ENCODE measurements at regions not wholly inside any gene's neighbourhood (a gene's known extent, or its start where the extent isn't known, plus 50 kb on each side); places are given as distances from the start of the nearest gene placed in this dataset.
"Not testable (repeated sequence)": the region's sequence is repeated elsewhere in the genome, so short reads cannot be mapped to it uniquely, and the experiment has no call there.

DNA sequence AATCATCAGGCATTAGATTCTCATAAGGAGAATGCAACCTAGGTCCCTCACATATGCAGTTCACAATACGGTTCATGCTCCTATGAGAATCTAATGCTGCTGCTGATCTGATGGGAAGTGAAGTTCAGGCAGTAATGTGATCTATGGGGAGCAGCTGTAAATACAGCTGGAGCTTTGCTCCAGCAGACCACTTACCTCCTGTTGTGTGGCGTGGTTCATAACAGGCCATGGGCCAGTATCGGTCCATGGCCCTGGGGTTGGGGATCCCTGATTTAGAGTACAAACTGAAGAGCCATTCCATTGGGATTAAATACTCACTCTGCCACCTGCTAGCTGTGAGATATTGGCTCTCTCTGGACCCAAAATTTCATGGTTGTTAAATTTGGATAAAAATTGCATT is 244.6 kb upstream of the POGK start:
- Histone ChIP-seq H3K36me3 (ENCODE audit: control insufficient read depth, insufficient read depth, low read length) (no peaks in the 10 kb centered on the region), H3K4me3 (ENCODE audit: insufficient read depth, low read depth, low read length, poor library complexity, severe bottlenecking) (no peak overlapping the region), H3K27me3 (replicated peaks; ENCODE audit: control insufficient read depth, insufficient read depth, low read length, poor library complexity, severe bottlenecking) (no peaks in the 10 kb centered on the region), H3K9me3 (ENCODE audit: control insufficient read depth, low read length) (no peaks in the 10 kb centered on the region), H3K27ac (ENCODE audit: insufficient read depth, low read length, poor library complexity, severe bottlenecking) (no peak overlapping the region), H3K4me1 (ENCODE audit: control insufficient read depth, insufficient read depth, low read length, poor library complexity, severe bottlenecking) (no peaks in the 10 kb centered on the region)
- no peak for DNase-seq

DNA sequence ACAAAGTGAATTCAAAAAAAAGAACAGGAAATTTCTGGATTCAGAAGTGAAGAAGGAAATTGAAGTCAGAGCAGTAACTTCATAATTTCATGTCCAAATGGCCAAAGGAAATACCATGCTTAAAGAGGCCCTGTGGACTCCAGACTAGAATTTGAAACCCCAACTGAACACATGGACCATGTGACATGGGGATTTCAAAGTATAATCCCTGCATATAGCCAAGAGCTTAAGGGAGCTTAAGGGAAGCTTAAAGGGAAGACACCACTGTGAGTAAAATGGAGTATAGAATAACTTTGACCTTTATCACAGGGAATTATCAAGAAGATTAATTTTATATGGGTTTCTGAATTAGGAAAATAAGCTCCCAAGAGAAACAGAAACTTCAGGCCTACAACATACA is 241.8 kb upstream of the POGK start:
- no peaks in the 10 kb centered on the region for H3K4me1 ChIP-seq (ENCODE audit: control insufficient read depth, insufficient read depth, low read length, poor library complexity, severe bottlenecking)
- no peaks in the 10 kb centered on the region for H3K36me3 ChIP-seq (ENCODE audit: control insufficient read depth, insufficient read depth, low read length)
- no peak overlapping the region for H3K27ac ChIP-seq (ENCODE audit: insufficient read depth, low read length, poor library complexity, severe bottlenecking)
- H3K27me3 ChIP-seq (replicated peaks; ENCODE audit: control insufficient read depth, insufficient read depth, low read length, poor library complexity, severe bottlenecking), result no peaks in the 10 kb centered on the region
- no peak for DNase-seq
- no peak overlapping the region for H3K4me3 ChIP-seq (ENCODE audit: insufficient read depth, low read depth, low read length, poor library complexity, severe bottlenecking)
- no peaks in the 10 kb centered on the region for H3K9me3 ChIP-seq (ENCODE audit: control insufficient read depth, low read length)

DNA sequence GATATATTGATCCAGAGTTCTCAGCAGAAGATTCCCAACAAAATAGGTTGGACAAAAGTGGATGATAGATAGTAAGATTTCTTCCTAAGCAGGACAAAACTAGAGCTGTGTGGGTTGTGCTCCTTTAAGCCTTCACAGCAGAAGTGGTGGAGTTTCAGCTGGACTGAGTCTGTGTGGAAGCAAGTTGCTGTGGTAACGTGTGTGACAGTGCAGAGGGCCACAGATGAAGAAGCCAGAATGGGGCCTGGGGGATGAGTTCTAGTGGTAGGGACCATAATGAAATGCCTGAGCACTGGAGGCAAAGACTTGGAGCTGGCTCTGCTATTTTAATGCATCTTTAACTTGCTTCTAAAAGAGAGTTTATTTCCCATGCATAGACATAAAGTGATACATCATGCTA is 238.7 kb upstream of the POGK start:
- no peaks in the 10 kb centered on the region for H3K4me1 ChIP-seq (ENCODE audit: control insufficient read depth, insufficient read depth, low read length, poor library complexity, severe bottlenecking)
- H3K4me3 ChIP-seq (ENCODE audit: insufficient read depth, low read depth, low read length, poor library complexity, severe bottlenecking), result no peak overlapping the region
- no peak for DNase-seq
- no peaks in the 10 kb centered on the region for H3K36me3 ChIP-seq (ENCODE audit: control insufficient read depth, insufficient read depth, low read length)
- no peaks in the 10 kb centered on the region for H3K27me3 ChIP-seq (replicated peaks; ENCODE audit: control insufficient read depth, insufficient read depth, low read length, poor library complexity, severe bottlenecking)
- H3K9me3 ChIP-seq (ENCODE audit: control insufficient read depth, low read length), result no peaks in the 10 kb centered on the region
- H3K27ac ChIP-seq (ENCODE audit: insufficient read depth, low read length, poor library complexity, severe bottlenecking), result no peak overlapping the region

DNA sequence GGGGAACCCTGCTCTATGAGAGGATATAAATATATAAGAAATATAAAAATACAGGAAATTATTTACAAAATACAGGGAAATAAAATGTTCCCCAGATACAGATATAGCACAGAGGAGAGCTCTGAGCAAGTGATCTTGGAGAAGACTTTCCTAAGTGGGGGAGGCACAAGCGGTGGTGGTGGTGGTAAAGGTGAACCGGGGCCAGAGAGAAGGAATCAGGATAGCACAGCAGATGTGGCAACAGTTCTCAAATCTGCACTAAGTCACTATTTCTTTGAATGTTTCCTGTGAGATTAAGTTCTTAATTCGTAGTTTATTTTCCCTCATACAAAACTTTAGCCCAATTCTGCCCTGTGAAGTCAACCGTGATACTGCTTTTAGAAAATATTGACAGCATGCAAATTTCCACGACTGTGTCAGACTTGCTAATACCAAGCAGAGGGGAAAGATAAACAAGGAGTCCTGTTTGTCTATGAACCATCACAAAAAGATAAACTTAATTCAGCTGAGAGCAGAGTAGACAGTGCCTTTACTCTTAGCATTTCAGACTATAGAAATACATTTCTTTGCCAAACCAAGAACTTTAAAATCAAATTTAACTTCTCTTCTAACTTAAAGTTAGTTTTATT is 237.5 kb upstream of the POGK start:
- Histone ChIP-seq H3K4me1 (ENCODE audit: control insufficient read depth, insufficient read depth, low read length, poor library complexity, severe bottlenecking) (no peaks in the 10 kb centered on the region), H3K27ac (ENCODE audit: insufficient read depth, low read length, poor library complexity, severe bottlenecking) (no peak overlapping the region), H3K27me3 (replicated peaks; ENCODE audit: control insufficient read depth, insufficient read depth, low read length, poor library complexity, severe bottlenecking) (no peaks in the 10 kb centered on the region), H3K9me3 (ENCODE audit: control insufficient read depth, low read length) (no peaks in the 10 kb centered on the region), H3K36me3 (ENCODE audit: control insufficient read depth, insufficient read depth, low read length) (no peaks in the 10 kb centered on the region), H3K4me3 (ENCODE audit: insufficient read depth, low read depth, low read length, poor library complexity, severe bottlenecking) (no peak overlapping the region)
- no peak for DNase-seq

DNA sequence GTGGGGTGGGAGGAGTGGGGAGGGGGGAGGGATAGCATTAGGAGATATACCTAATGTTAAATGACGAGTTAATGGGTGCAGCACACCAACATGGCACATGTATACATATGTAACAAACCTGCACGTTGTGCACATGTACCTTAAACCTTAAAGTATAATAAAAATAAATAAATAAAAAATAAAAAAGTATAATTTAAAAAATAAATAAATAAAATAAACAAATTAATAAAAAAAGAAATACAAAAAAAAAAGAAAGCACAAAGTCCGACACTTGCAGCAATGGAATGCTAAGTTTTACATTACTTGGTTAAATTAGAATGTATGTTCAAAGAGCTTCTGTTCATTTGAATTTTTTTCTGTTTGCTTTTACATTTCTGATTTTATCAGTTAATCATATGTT is 236.5 kb upstream of the POGK start:
- not testable (repeated sequence) for H3K27ac ChIP-seq (ENCODE audit: insufficient read depth, low read length, poor library complexity, severe bottlenecking); H3K4me3 ChIP-seq (ENCODE audit: insufficient read depth, low read depth, low read length, poor library complexity, severe bottlenecking); H3K9me3 ChIP-seq (ENCODE audit: control insufficient read depth, low read length); DNase-seq; H3K36me3 ChIP-seq (ENCODE audit: control insufficient read depth, insufficient read depth, low read length); H3K4me1 ChIP-seq (ENCODE audit: control insufficient read depth, insufficient read depth, low read length, poor library complexity, severe bottlenecking); H3K27me3 ChIP-seq (replicated peaks; ENCODE audit: control insufficient read depth, insufficient read depth, low read length, poor library complexity, severe bottlenecking)

DNA sequence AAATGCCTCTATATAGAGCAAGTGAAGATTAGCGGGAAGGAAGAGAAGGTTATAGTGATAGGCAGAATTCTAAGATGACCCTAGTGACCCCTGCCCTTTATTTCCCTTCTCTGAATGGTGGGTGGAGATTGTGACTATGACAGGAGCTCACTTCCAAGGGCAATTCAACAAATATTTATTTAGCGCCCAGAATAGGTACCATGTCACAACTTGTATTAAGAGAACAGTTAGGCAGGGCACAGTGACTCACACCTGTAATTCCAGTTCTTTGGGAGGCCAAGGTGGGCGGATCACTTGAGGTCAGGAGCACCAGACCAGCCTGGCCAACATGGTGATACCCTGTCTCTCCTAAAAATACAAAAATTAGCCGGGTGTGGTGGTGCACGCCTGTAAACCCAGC is 236.0 kb upstream of the POGK start:
- H3K9me3 ChIP-seq (ENCODE audit: control insufficient read depth, low read length), result no peaks in the 10 kb centered on the region
- H3K27me3 ChIP-seq (replicated peaks; ENCODE audit: control insufficient read depth, insufficient read depth, low read length, poor library complexity, severe bottlenecking), result no peaks in the 10 kb centered on the region
- H3K4me3 ChIP-seq (ENCODE audit: insufficient read depth, low read depth, low read length, poor library complexity, severe bottlenecking), result no peak overlapping the region
- no peak overlapping the region for H3K27ac ChIP-seq (ENCODE audit: insufficient read depth, low read length, poor library complexity, severe bottlenecking)
- DNase-seq, result no peak
- no peaks in the 10 kb centered on the region for H3K36me3 ChIP-seq (ENCODE audit: control insufficient read depth, insufficient read depth, low read length)
- H3K4me1 ChIP-seq (ENCODE audit: control insufficient read depth, insufficient read depth, low read length, poor library complexity, severe bottlenecking), result no peaks in the 10 kb centered on the region

DNA sequence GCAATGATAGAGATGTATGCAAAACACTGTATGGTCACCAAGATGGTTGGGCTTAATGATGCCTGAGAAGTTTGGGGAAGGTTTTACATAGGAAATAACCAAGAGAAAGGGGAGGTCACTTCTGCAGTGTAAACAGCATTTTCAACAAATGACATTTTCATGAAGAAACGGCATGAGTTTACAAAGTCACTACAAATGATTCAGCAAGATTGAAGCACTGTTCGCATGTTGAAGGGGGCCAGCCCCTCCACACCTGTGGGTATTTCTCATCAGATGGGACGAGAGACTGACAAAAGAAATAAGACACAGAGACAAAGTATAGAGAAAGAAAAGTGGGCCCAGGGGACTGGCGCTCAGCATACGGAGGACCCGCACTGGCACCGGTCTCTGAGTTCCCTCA is 234.1 kb upstream of the POGK start:
- no peak overlapping the region for H3K27ac ChIP-seq (ENCODE audit: insufficient read depth, low read length, poor library complexity, severe bottlenecking)
- H3K4me1 ChIP-seq (ENCODE audit: control insufficient read depth, insufficient read depth, low read length, poor library complexity, severe bottlenecking), result no peaks in the 10 kb centered on the region
- no peaks in the 10 kb centered on the region for H3K9me3 ChIP-seq (ENCODE audit: control insufficient read depth, low read length)
- H3K27me3 ChIP-seq (replicated peaks; ENCODE audit: control insufficient read depth, insufficient read depth, low read length, poor library complexity, severe bottlenecking), result no peaks in the 10 kb centered on the region
- no peaks in the 10 kb centered on the region for H3K36me3 ChIP-seq (ENCODE audit: control insufficient read depth, insufficient read depth, low read length)
- H3K4me3 ChIP-seq (ENCODE audit: insufficient read depth, low read depth, low read length, poor library complexity, severe bottlenecking), result no peak overlapping the region
- DNase-seq, result no peak

DNA sequence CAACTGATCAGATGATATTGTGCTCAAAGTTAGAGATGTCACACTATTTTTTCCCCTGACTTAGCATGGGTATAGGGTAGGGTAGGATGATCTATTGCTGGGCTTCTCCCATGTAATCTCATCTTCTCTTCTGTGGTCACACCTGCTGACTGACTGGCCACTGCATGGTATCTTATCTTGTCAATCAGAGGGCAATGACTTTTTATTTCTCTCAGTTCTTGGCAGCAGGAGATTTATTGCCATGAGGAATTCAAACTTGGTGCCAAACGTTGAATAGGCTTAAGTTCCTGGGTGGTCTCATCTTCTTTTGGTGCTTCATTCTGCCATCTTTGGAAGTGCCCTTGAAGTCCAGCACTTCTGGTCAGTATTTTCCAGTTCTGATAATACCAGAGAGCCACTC is 226.4 kb upstream of the POGK start:
- Histone ChIP-seq H3K27me3 (replicated peaks; ENCODE audit: control insufficient read depth, insufficient read depth, low read length, poor library complexity, severe bottlenecking) (no peaks in the 10 kb centered on the region), H3K9me3 (ENCODE audit: control insufficient read depth, low read length) (no peaks in the 10 kb centered on the region), H3K4me3 (ENCODE audit: insufficient read depth, low read depth, low read length, poor library complexity, severe bottlenecking) (no peak overlapping the region), H3K36me3 (ENCODE audit: control insufficient read depth, insufficient read depth, low read length) (no peaks in the 10 kb centered on the region), H3K27ac (ENCODE audit: insufficient read depth, low read length, poor library complexity, severe bottlenecking) (no peak overlapping the region), H3K4me1 (ENCODE audit: control insufficient read depth, insufficient read depth, low read length, poor library complexity, severe bottlenecking) (no peaks in the 10 kb centered on the region)
- DNase-seq, result no peak

DNA sequence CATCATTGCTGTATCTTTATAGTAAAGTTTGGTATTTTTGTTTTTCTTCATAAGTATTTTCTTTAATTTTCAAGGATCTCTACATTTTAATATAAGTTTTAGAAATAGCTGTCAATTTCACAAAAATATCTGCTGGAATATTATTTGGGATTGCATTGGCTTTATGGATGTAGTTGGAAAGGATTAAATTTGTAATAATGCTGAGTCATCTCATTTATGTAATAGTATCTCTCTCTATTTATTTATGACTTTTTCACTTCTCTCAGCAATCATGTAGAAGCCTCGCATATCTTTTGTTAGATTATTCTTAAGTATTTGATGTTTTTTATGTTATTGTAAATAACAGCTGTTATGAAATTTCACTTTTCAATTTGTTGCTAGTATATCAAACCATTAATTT is 223.1 kb upstream of the POGK start:
- no peaks in the 10 kb centered on the region for H3K27me3 ChIP-seq (replicated peaks; ENCODE audit: control insufficient read depth, insufficient read depth, low read length, poor library complexity, severe bottlenecking)
- H3K27ac ChIP-seq (ENCODE audit: insufficient read depth, low read length, poor library complexity, severe bottlenecking), result no peak overlapping the region
- no peak overlapping the region for H3K4me3 ChIP-seq (ENCODE audit: insufficient read depth, low read depth, low read length, poor library complexity, severe bottlenecking)
- no peaks in the 10 kb centered on the region for H3K4me1 ChIP-seq (ENCODE audit: control insufficient read depth, insufficient read depth, low read length, poor library complexity, severe bottlenecking)
- DNase-seq, result no peak
- H3K36me3 ChIP-seq (ENCODE audit: control insufficient read depth, insufficient read depth, low read length), result no peaks in the 10 kb centered on the region
- H3K9me3 ChIP-seq (ENCODE audit: control insufficient read depth, low read length), result no peaks in the 10 kb centered on the region

DNA sequence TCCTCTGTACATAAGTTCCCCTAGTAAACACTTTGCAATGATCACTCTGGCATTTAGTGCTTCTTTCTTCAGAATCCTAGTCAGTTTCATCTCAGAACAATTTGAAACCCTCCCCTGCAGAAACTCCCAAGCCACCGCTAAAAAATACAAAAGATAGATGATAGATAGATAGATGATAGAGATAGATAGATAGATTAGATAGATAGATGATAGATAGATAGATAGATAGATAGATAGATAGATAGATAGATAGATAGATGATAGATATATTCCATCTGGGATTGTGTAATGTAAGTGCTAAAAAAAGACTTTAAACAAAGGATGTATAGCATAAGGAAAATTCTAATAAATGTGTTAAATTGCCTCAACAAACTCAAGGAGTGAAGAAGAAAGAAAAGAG is 212.6 kb upstream of the POGK start:
- Histone ChIP-seq H3K27me3 (replicated peaks; ENCODE audit: control insufficient read depth, insufficient read depth, low read length, poor library complexity, severe bottlenecking) (no peaks in the 10 kb centered on the region), H3K9me3 (ENCODE audit: control insufficient read depth, low read length) (no peaks in the 10 kb centered on the region), H3K27ac (ENCODE audit: insufficient read depth, low read length, poor library complexity, severe bottlenecking) (no peak overlapping the region), H3K4me1 (ENCODE audit: control insufficient read depth, insufficient read depth, low read length, poor library complexity, severe bottlenecking) (no peaks in the 10 kb centered on the region), H3K4me3 (ENCODE audit: insufficient read depth, low read depth, low read length, poor library complexity, severe bottlenecking) (no peak overlapping the region), H3K36me3 (ENCODE audit: control insufficient read depth, insufficient read depth, low read length) (no peaks in the 10 kb centered on the region)
- no peak for DNase-seq

DNA sequence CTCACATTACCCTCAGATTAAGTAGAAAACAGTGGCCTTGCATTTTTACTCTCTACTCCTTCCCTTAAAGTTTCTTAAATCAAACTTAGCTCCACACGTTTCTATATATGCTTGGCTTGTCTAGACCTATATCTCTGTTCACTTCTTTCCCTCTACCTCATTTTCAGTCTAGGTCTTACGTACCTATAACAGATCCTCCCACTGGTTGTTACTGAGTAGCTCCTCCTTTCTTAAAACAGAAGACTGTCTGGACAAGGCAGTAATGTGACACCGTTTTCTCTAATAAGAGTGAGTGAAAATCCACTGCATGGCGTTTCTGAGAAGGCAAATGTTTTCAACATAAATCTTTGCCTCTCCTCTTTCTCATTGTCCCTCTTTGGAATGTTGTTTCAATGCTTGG is 211.7 kb upstream of the POGK start:
- Histone ChIP-seq H3K36me3 (ENCODE audit: control insufficient read depth, insufficient read depth, low read length) (no peaks in the 10 kb centered on the region), H3K4me1 (ENCODE audit: control insufficient read depth, insufficient read depth, low read length, poor library complexity, severe bottlenecking) (no peaks in the 10 kb centered on the region), H3K9me3 (ENCODE audit: control insufficient read depth, low read length) (no peaks in the 10 kb centered on the region), H3K27me3 (replicated peaks; ENCODE audit: control insufficient read depth, insufficient read depth, low read length, poor library complexity, severe bottlenecking) (no peaks in the 10 kb centered on the region), H3K4me3 (ENCODE audit: insufficient read depth, low read depth, low read length, poor library complexity, severe bottlenecking) (no peak overlapping the region), H3K27ac (ENCODE audit: insufficient read depth, low read length, poor library complexity, severe bottlenecking) (no peak overlapping the region)
- DNase-seq, result no peak
